ENCODE measurements at regions not wholly inside any gene's neighbourhood (a gene's known extent, or its start where the extent isn't known, plus 50 kb on each side); places are given as distances from the start of the nearest gene placed in this dataset.
A peak's percentile ranks its signal among the peaks of the same experiment; 100 is the strongest.

GRCh38 chr12:69061574-69061973 lies 128.6 kb upstream of the CPM start:
- DNase-seq: no peak

- DNase-seq: peak in 14 of 58 donors; percentile 1 to 42 (median 8)
These were observed 129.8 kb upstream of the CPM start for GRCh38 chr12:69062621-69063237.

- no peak for DNase-seq
These were observed 131.9 kb upstream of the CPM start for GRCh38 chr12:69064734-69065443.

- no peak for DNase-seq
These were observed 132.8 kb upstream of the CPM start for GRCh38 chr12:69065775-69066174.

- peak in 2 of 58 donors; percentile 3 to 8 for DNase-seq
These were observed 133.8 kb upstream of the CPM start for GRCh38 chr12:69066492-69067373.

GRCh38 chr12:69067713-69068112 lies 134.7 kb upstream of the CPM start:
- no peak for DNase-seq

- no peak for DNase-seq
These were observed 135.5 kb upstream of the CPM start for GRCh38 chr12:69068448-69068847.

GRCh38 chr12:69069479-69069878 lies 136.5 kb upstream of the CPM start:
- DNase-seq: no peak

- DNase-seq: peak in 50 of 58 donors; percentile 2 to 75 (median 36)
These were observed 137.5 kb upstream of the CPM start for GRCh38 chr12:69070319-69071090.

- no peak for DNase-seq
These were observed 138.1 kb upstream of the CPM start for GRCh38 chr12:69071091-69071370.

- DNase-seq: no peak
These were observed 140.1 kb upstream of the CPM start for GRCh38 chr12:69073035-69073434.

GRCh38 chr12:69074556-69075349 lies 141.8 kb upstream of the CPM start:
- DNase-seq: no peak

GRCh38 chr12:69083689-69084088 lies 150.7 kb upstream of the CPM start:
- DNase-seq: no peak

GRCh38 chr12:69084816-69085378 lies 151.9 kb upstream of the CPM start:
- DNase-seq: no peak

- DNase-seq: no peak
These were observed 152.9 kb upstream of the CPM start for GRCh38 chr12:69085852-69086251.

GRCh38 chr12:69087986-69088385 lies 151.4 kb upstream of the CPSF6 start:
- DNase-seq: no peak

GRCh38 chr12:69090722-69091121 lies 148.6 kb upstream of the CPSF6 start:
- DNase-seq: no peak

- no peak for DNase-seq
These were observed 147.8 kb upstream of the CPSF6 start for GRCh38 chr12:69091442-69092017.

- DNase-seq: no peak
These were observed 147.2 kb upstream of the CPSF6 start for GRCh38 chr12:69092137-69092536.

- DNase-seq: no peak
These were observed 144.7 kb upstream of the CPSF6 start for GRCh38 chr12:69094606-69095216.
